IgD-negative memory B cell (primary cell): ENCODE measurements at regions not wholly inside any gene's neighbourhood (a gene's known extent, or its start where the extent isn't known, plus 50 kb on each side); places are given as distances from the start of the nearest gene placed in this dataset.

Experiments used
- H3K27ac Mint-ChIP-seq, 3 donors: one replicate each; pipeline ENCODE4 v1.8.0; 2020 to 2022; ENCODE audit warnings: mild to moderate bottlenecking in 3 of 3, mixed read lengths in 3 of 3, moderate library complexity in 1 of 3
- H3K27me3 Mint-ChIP-seq: one replicate; pipeline ENCODE4 v1.8.0; 2021; ENCODE audit warnings: mixed read lengths
- H3K36me3 Mint-ChIP-seq: one replicate; pipeline ENCODE4 v1.8.0; 2020; ENCODE audit warnings: mild to moderate bottlenecking, mixed read lengths
- H3K4me1 Mint-ChIP-seq, 3 donors: one replicate each; pipeline ENCODE4 v1.8.0; 2020 to 2022; ENCODE audit warnings: mixed read lengths in 3 of 3, mild to moderate bottlenecking in 1 of 3
- H3K4me3 Mint-ChIP-seq, 4 donors: one replicate each; pipeline ENCODE4 v1.8.0; 2020 to 2022; ENCODE audit warnings: mild to moderate bottlenecking in 4 of 4, mixed read lengths in 4 of 4, moderate library complexity in 3 of 4
- H3K9me3 Mint-ChIP-seq, 3 donors: one replicate each; pipeline ENCODE4 v1.8.0; 2020 to 2021; ENCODE audit warnings: mixed read lengths in 3 of 3, mild to moderate bottlenecking in 1 of 3

- Mint-ChIP-seq H3K9me3 (peaks cover 0 to 3% (median 0%) of the 10 kb centered on the region in 3 donors), H3K27me3 (peaks cover 4% of the 10 kb centered on the region), H3K4me3 (no peak overlapping the region), H3K27ac (no peak overlapping the region), H3K4me1 (no peaks in the 10 kb centered on the region), H3K36me3 (peaks cover under 1% of the 10 kb centered on the region)
These were observed 108.3 kb upstream of the FAM20A start for GRCh38 chr17:68709461-68709860.

- Mint-ChIP-seq H3K36me3 (peaks cover 2% of the 10 kb centered on the region), H3K4me3 (no peak overlapping the region), H3K27ac (no peak overlapping the region), H3K4me1 (peaks cover 0 to 2% (median 0%) of the 10 kb centered on the region in 3 donors), H3K9me3 (peaks cover 0 to 7% (median 0%) of the 10 kb centered on the region in 3 donors), H3K27me3 (peaks cover 10% of the 10 kb centered on the region)
These were observed 105.9 kb upstream of the FAM20A start for GRCh38 chr17:68707031-68707430.

GRCh38 chr17:68706356-68706920 is 105.3 kb upstream of the FAM20A start:
- peaks cover 10% of the 10 kb centered on the region for H3K27me3 Mint-ChIP-seq
- peaks cover 0 to 2% (median 0%) of the 10 kb centered on the region in 3 donors for H3K4me1 Mint-ChIP-seq
- H3K36me3 Mint-ChIP-seq = peaks cover 2% of the 10 kb centered on the region
- no peak overlapping the region for H3K27ac Mint-ChIP-seq
- H3K9me3 Mint-ChIP-seq = peaks cover 0 to 7% (median 0%) of the 10 kb centered on the region in 3 donors
- no peak overlapping the region for H3K4me3 Mint-ChIP-seq

- peaks cover 0 to 2% (median 0%) of the 10 kb centered on the region in 3 donors for H3K4me1 Mint-ChIP-seq
- peaks cover 12% of the 10 kb centered on the region for H3K27me3 Mint-ChIP-seq
- peaks cover 2% of the 10 kb centered on the region for H3K36me3 Mint-ChIP-seq
- H3K27ac Mint-ChIP-seq = no peak overlapping the region
- H3K9me3 Mint-ChIP-seq = peaks cover 0 to 7% (median 0%) of the 10 kb centered on the region in 3 donors
- H3K4me3 Mint-ChIP-seq = no peak overlapping the region
These were observed 104.5 kb upstream of the FAM20A start for GRCh38 chr17:68705714-68706076.

- H3K4me3 Mint-ChIP-seq = no peak overlapping the region
- H3K9me3 Mint-ChIP-seq = peaks cover 0 to 7% (median 0%) of the 10 kb centered on the region in 3 donors
- H3K4me1 Mint-ChIP-seq = peaks cover 0 to 2% (median 0%) of the 10 kb centered on the region in 3 donors
- H3K27me3 Mint-ChIP-seq = peaks cover 12% of the 10 kb centered on the region
- H3K36me3 Mint-ChIP-seq = peaks cover 2% of the 10 kb centered on the region
- no peak overlapping the region for H3K27ac Mint-ChIP-seq
These were observed 103.9 kb upstream of the FAM20A start for GRCh38 chr17:68704871-68705713.

- peaks cover 11% of the 10 kb centered on the region for H3K27me3 Mint-ChIP-seq
- peaks cover 2% of the 10 kb centered on the region for H3K36me3 Mint-ChIP-seq
- peaks cover 0 to 2% (median 0%) of the 10 kb centered on the region in 3 donors for H3K4me1 Mint-ChIP-seq
- no peak overlapping the region for H3K27ac Mint-ChIP-seq
- H3K9me3 Mint-ChIP-seq = peaks cover 0 to 7% (median 0%) of the 10 kb centered on the region in 3 donors
- H3K4me3 Mint-ChIP-seq = no peak overlapping the region
These were observed 99.9 kb upstream of the FAM20A start for GRCh38 chr17:68701046-68701445.

- peaks cover 0 to 2% (median 0%) of the 10 kb centered on the region in 3 donors for H3K4me1 Mint-ChIP-seq
- no peak overlapping the region for H3K27ac Mint-ChIP-seq
- H3K4me3 Mint-ChIP-seq = no peak overlapping the region
- peaks cover 13% of the 10 kb centered on the region for H3K27me3 Mint-ChIP-seq
- H3K9me3 Mint-ChIP-seq = peaks cover 0 to 7% (median 2%) of the 10 kb centered on the region in 3 donors
- peaks cover 4% of the 10 kb centered on the region for H3K36me3 Mint-ChIP-seq
These were observed 99.3 kb upstream of the FAM20A start for GRCh38 chr17:68700421-68700820.

GRCh38 chr17:68699936-68700335 is 98.8 kb upstream of the FAM20A start:
- Mint-ChIP-seq H3K27me3 (peaks cover 12% of the 10 kb centered on the region), H3K4me1 (peaks cover 0 to 2% (median 0%) of the 10 kb centered on the region in 3 donors), H3K27ac (no peak overlapping the region), H3K36me3 (peaks cover 4% of the 10 kb centered on the region), H3K9me3 (peaks cover 0 to 4% (median 2%) of the 10 kb centered on the region in 3 donors), H3K4me3 (no peak overlapping the region)

- peaks cover 4% of the 10 kb centered on the region for H3K36me3 Mint-ChIP-seq
- peaks cover 0 to 2% (median 0%) of the 10 kb centered on the region in 3 donors for H3K4me1 Mint-ChIP-seq
- peaks cover 11% of the 10 kb centered on the region for H3K27me3 Mint-ChIP-seq
- H3K27ac Mint-ChIP-seq = no peak overlapping the region
- no peak overlapping the region for H3K4me3 Mint-ChIP-seq
- H3K9me3 Mint-ChIP-seq = peaks cover 0 to 3% (median 2%) of the 10 kb centered on the region in 3 donors
These were observed 97.6 kb upstream of the FAM20A start for GRCh38 chr17:68698746-68699145.

- Mint-ChIP-seq H3K4me1 (peaks cover 0 to 4% (median 0%) of the 10 kb centered on the region in 3 donors), H3K4me3 (no peak overlapping the region), H3K27ac (no peak overlapping the region), H3K9me3 (peaks cover 0 to 2% (median 0%) of the 10 kb centered on the region in 3 donors), H3K36me3 (peaks cover 4% of the 10 kb centered on the region), H3K27me3 (peaks cover 6% of the 10 kb centered on the region)
These were observed 96.7 kb upstream of the FAM20A start for GRCh38 chr17:68697850-68698361.

- H3K27ac Mint-ChIP-seq = no peak overlapping the region
- peaks cover 0 to 2% (median 0%) of the 10 kb centered on the region in 3 donors for H3K9me3 Mint-ChIP-seq
- H3K27me3 Mint-ChIP-seq = peaks cover 5% of the 10 kb centered on the region
- H3K4me1 Mint-ChIP-seq = peaks cover 0 to 2% (median 0%) of the 10 kb centered on the region in 3 donors
- H3K4me3 Mint-ChIP-seq = no peak overlapping the region
- H3K36me3 Mint-ChIP-seq = peaks cover 2% of the 10 kb centered on the region
These were observed 94.5 kb upstream of the FAM20A start for GRCh38 chr17:68695659-68696058.

GRCh38 chr17:68694791-68695485 is 93.8 kb upstream of the FAM20A start:
- peaks cover 0 to 2% (median 0%) of the 10 kb centered on the region in 3 donors for H3K9me3 Mint-ChIP-seq
- peaks cover 2% of the 10 kb centered on the region for H3K36me3 Mint-ChIP-seq
- no peak overlapping the region for H3K4me3 Mint-ChIP-seq
- peaks cover 0 to 2% (median 0%) of the 10 kb centered on the region in 3 donors for H3K4me1 Mint-ChIP-seq
- peaks cover 5% of the 10 kb centered on the region for H3K27me3 Mint-ChIP-seq
- H3K27ac Mint-ChIP-seq = no peak overlapping the region

- peaks cover 0 to 2% (median 0%) of the 10 kb centered on the region in 3 donors for H3K9me3 Mint-ChIP-seq
- H3K36me3 Mint-ChIP-seq = peaks cover 2% of the 10 kb centered on the region
- no peak overlapping the region for H3K27ac Mint-ChIP-seq
- H3K4me3 Mint-ChIP-seq = no peak overlapping the region
- peaks cover 3% of the 10 kb centered on the region for H3K27me3 Mint-ChIP-seq
- peaks cover 0 to 2% (median 0%) of the 10 kb centered on the region in 3 donors for H3K4me1 Mint-ChIP-seq
These were observed 92.7 kb upstream of the FAM20A start for GRCh38 chr17:68693896-68694295.

GRCh38 chr17:68693466-68693865 is 92.3 kb upstream of the FAM20A start:
- H3K36me3 Mint-ChIP-seq = peaks cover 2% of the 10 kb centered on the region
- H3K4me3 Mint-ChIP-seq = no peak overlapping the region
- H3K27me3 Mint-ChIP-seq = peaks cover 3% of the 10 kb centered on the region
- H3K27ac Mint-ChIP-seq = no peak overlapping the region
- peaks cover 0 to 2% (median 0%) of the 10 kb centered on the region in 3 donors for H3K4me1 Mint-ChIP-seq
- peaks cover 0 to 2% (median 0%) of the 10 kb centered on the region in 3 donors for H3K9me3 Mint-ChIP-seq
